Liver (tissue), 8 donors: ENCODE measurements at regions not wholly inside any gene's neighbourhood (a gene's known extent, or its start where the extent isn't known, plus 50 kb on each side); places are given as distances from the start of the nearest gene placed in this dataset.

Experiments
- DNase-seq: peaks from one replicate; pipeline ENCODE4 v3.0.0-alpha.2; 2017; ENCODE audit warnings: low spot score
- H3K27ac ChIP-seq, 2 donors: one replicate each; pipeline ENCODE4 v1.7.0; 2013; ENCODE audit warnings: inconsistent platforms in 2 of 2, low read length in 2 of 2, control low read depth in 1 of 2, low read depth in 1 of 2, mild to moderate bottlenecking in 1 of 2
- H3K27me3 ChIP-seq, 4 donors: one replicate each; pipeline versions ENCODE4 v1.6.1 to v1.7.0; 2013; ENCODE audit warnings: low read length in 3 of 4, inconsistent platforms in 1 of 4, mild to moderate bottlenecking in 1 of 4, moderate library complexity in 1 of 4; ENCODE audit not compliant: control insufficient read depth in 4 of 4, insufficient read depth in 4 of 4
- H3K36me3 ChIP-seq, 4 donors: one replicate each; pipeline versions ENCODE4 v1.6.1 to v1.7.0; 2013; ENCODE audit warnings: low read length in 3 of 4, mild to moderate bottlenecking in 3 of 4, low read depth in 1 of 4, moderate library complexity in 1 of 4; ENCODE audit not compliant: control insufficient read depth in 4 of 4, insufficient read depth in 3 of 4
- H3K4me1 ChIP-seq, 4 donors: one replicate each; pipeline versions ENCODE4 v1.6.1 to v1.7.0; 2013; ENCODE audit warnings: low read length in 3 of 4, mild to moderate bottlenecking in 3 of 4, moderate library complexity in 1 of 4; ENCODE audit not compliant: control insufficient read depth in 4 of 4, insufficient read depth in 4 of 4
- H3K4me3 ChIP-seq, 3 donors: one replicate each; pipeline versions ENCODE4 v1.6.1 to v1.7.0; 2013; ENCODE audit warnings: low read length in 3 of 3, control low read depth in 1 of 3, low read depth in 1 of 3, mild to moderate bottlenecking in 1 of 3
- H3K9ac ChIP-seq, 2 donors: one replicate each; pipeline ENCODE4 v1.7.0; 2013; ENCODE audit warnings: low read length in 2 of 2, mild to moderate bottlenecking in 2 of 2, moderate library complexity in 2 of 2, control low read depth in 1 of 2, low read depth in 1 of 2
- H3K9me3 ChIP-seq, 4 donors: one replicate each; pipeline versions ENCODE4 v1.6.1 to v1.7.0; 2013; ENCODE audit warnings: low read length in 3 of 4; ENCODE audit not compliant: control insufficient read depth in 4 of 4
- FOXA2 ChIP-seq: IDR thresholded peaks from 2 replicates; pipeline ENCODE4 v1.6.1; 2016; ENCODE audit warnings: antibody characterized with exemption
- HNF4A ChIP-seq, 2 donors: conservative IDR thresholded peaks; 2 replicates each; pipeline ENCODE4 v1.6.1; 2016; ENCODE audit warnings: antibody characterized with exemption in 2 of 2, mild to moderate bottlenecking in 2 of 2
- NR2F2 ChIP-seq: IDR thresholded peaks from 2 replicates; pipeline ENCODE4 v1.6.1; 2016; ENCODE audit warnings: antibody characterized with exemption
- RXRA ChIP-seq, 2 donors: IDR thresholded peaks; 2 replicates each; pipeline ENCODE4 v1.6.1; 2017 to 2018; ENCODE audit warnings: antibody characterized with exemption in 2 of 2, mild to moderate bottlenecking in 1 of 2
- WGBS: extraction: QIAGEN DNeasy Blood & Tissue Kit; methylation state at CpG from one replicate; pipeline ENCODE4 v1.1.7; 2013; 5-methylcytosine and 5-hydroxymethylcytosine counted together
- TF ChIP-seq, protein P1 (sequence below): fragments of 150-350 bp; IDR thresholded peaks from 2 replicates; pipeline ENCODE4 v1.5.1; 2017; ENCODE audit warnings: improper control_type of control experiment, low read depth, low read length; ENCODE audit not compliant: missing input control
- TF ChIP-seq, protein P2 (sequence below): IDR thresholded peaks from 2 replicates; pipeline ENCODE4 v1.6.1; 2016; ENCODE audit warnings: antibody characterized with exemption
- TF ChIP-seq, protein P3 (sequence below): IDR thresholded peaks from 2 replicates; pipeline ENCODE4 v1.6.1; 2016; ENCODE audit warnings: antibody characterized with exemption, mild to moderate bottlenecking
- donor health status: healthy.
- donor health status: healthy.
- donor health status: healthy.
- donor health status: healthy.
- donor health status: healthy.

DNA sequence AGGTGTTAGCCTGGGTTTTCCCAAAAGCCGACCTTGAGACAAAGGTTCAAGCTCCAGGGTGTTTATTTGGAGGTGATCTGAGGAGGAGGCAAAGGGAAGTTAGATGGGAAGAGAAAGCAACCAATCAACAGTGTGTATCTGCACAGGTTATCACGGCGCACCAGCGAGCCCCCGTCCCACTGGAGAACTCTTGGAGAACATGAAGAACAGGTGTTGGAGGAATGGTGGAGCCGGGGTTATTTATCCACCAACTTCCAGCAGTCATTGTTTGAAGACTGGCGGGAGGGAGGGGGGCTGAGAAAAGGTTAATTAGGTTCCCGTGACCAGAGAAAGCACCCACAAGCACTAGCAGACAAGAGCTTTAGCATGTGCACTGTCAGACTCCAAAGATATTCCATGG, 282.5 kb upstream of the FOXK1 start (continued):
- TF ChIP-seq, protein P1, sequence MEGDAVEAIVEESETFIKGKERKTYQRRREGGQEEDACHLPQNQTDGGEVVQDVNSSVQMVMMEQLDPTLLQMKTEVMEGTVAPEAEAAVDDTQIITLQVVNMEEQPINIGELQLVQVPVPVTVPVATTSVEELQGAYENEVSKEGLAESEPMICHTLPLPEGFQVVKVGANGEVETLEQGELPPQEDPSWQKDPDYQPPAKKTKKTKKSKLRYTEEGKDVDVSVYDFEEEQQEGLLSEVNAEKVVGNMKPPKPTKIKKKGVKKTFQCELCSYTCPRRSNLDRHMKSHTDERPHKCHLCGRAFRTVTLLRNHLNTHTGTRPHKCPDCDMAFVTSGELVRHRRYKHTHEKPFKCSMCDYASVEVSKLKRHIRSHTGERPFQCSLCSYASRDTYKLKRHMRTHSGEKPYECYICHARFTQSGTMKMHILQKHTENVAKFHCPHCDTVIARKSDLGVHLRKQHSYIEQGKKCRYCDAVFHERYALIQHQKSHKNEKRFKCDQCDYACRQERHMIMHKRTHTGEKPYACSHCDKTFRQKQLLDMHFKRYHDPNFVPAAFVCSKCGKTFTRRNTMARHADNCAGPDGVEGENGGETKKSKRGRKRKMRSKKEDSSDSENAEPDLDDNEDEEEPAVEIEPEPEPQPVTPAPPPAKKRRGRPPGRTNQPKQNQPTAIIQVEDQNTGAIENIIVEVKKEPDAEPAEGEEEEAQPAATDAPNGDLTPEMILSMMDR = no peak
- no peak for TF ChIP-seq NR2F2
- no peak for TF ChIP-seq HNF4A (conservative IDR thresholded peaks at IDR 0.05)
- TF ChIP-seq, protein P2, sequence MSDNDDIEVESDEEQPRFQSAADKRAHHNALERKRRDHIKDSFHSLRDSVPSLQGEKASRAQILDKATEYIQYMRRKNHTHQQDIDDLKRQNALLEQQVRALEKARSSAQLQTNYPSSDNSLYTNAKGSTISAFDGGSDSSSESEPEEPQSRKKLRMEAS = no peak

DNA sequence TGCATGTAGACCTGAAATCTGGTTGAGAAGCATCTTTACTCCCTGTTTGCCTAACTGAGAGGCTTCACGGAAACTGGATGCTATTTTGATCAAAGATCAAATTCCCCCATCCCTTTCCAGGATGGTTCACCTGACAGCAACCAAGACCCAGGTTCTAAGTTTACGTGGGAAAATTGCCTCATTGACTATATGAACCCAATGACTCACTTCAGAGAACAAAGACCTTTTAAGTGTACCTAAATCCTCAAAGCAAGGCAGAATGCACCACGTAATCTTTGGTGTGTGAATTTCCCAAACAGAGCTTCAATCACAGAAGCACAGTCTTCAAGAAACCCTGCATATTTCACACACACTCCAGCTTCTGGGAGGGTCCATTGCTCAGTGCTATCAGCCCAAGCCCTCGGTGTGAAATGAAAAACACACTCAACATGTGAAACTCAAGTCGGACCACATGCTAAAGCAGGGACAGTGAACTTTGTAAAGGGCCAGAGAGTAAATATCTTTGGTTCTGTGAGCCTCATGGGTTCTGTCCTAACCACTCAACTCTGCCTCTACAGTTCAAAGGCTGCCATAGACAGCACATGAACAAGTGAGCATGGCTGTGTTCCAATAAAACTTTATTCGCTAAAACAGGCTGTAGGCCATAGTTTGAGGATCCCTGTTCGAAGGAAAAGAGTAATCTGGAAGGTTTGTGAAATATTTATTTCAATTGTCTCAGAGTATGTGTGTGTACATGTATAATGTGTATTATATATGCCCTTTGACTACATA, 275.6 kb upstream of the FOXK1 start:
- peaks cover 0 to 10% (median 2%) of the 10 kb centered on the region in 4 donors for H3K9me3 ChIP-seq
- WGBS = 76% methylated on average over 7 of the region's 7 CpGs
- H3K4me1 ChIP-seq = no peaks in the 10 kb centered on the region
- H3K27me3 ChIP-seq = no peaks in the 10 kb centered on the region
- H3K4me3 ChIP-seq = no peak overlapping the region
- no peak for DNase-seq
- TF ChIP-seq NR2F2 = no peak
- no peak overlapping the region for H3K27ac ChIP-seq
- H3K9ac ChIP-seq = no peak overlapping the region
- no peaks in the 10 kb centered on the region for H3K36me3 ChIP-seq

DNA sequence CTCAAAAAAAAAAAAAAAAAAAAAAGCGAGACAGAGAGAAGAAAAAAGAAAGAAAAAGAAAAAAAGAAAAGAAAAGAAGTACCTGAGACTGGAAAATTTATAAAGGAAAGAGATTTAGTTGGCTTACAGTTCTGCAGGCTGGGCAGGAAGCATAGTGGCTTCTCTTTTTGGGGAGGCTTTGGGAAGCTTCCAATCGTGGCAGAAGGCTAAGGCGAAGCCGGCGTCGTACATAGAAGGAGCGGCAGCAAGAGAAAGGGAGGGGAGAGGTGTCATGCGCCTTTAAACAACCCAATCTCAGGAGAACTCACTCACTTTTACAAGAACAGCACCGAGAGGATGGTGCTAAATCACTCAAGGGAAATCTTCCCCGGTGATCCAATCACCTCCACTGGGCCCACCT, 272.1 kb upstream of the FOXK1 start:
- Histone ChIP-seq H3K4me3 (no peak overlapping the region), H3K27me3 (no peaks in the 10 kb centered on the region), H3K9me3 (peaks cover 0 to 19% (median 6%) of the 10 kb centered on the region in 4 donors), H3K36me3 (no peaks in the 10 kb centered on the region), H3K9ac (no peak overlapping the region), H3K27ac (no peak overlapping the region), H3K4me1 (no peaks in the 10 kb centered on the region)
- WGBS = 79% methylated on average over 10 of the region's 10 CpGs
- DNase-seq = no peak
- TF ChIP-seq HNF4A (conservative IDR thresholded peaks at IDR 0.05) (no peak), FOXA2 (no peak), RXRA (IDR thresholded peaks at IDR 0.05) (no peak)
- TF ChIP-seq, protein P1 = no peak
- TF ChIP-seq, protein P3, sequence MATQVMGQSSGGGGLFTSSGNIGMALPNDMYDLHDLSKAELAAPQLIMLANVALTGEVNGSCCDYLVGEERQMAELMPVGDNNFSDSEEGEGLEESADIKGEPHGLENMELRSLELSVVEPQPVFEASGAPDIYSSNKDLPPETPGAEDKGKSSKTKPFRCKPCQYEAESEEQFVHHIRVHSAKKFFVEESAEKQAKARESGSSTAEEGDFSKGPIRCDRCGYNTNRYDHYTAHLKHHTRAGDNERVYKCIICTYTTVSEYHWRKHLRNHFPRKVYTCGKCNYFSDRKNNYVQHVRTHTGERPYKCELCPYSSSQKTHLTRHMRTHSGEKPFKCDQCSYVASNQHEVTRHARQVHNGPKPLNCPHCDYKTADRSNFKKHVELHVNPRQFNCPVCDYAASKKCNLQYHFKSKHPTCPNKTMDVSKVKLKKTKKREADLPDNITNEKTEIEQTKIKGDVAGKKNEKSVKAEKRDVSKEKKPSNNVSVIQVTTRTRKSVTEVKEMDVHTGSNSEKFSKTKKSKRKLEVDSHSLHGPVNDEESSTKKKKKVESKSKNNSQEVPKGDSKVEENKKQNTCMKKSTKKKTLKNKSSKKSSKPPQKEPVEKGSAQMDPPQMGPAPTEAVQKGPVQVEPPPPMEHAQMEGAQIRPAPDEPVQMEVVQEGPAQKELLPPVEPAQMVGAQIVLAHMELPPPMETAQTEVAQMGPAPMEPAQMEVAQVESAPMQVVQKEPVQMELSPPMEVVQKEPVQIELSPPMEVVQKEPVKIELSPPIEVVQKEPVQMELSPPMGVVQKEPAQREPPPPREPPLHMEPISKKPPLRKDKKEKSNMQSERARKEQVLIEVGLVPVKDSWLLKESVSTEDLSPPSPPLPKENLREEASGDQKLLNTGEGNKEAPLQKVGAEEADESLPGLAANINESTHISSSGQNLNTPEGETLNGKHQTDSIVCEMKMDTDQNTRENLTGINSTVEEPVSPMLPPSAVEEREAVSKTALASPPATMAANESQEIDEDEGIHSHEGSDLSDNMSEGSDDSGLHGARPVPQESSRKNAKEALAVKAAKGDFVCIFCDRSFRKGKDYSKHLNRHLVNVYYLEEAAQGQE = no peak
